HG03039 (cell line): ENCODE measurements at regions not wholly inside any gene's neighbourhood (a gene's known extent, or its start where the extent isn't known, plus 50 kb on each side); places are given as distances from the start of the nearest gene placed in this dataset.
A peak's percentile ranks its signal among the peaks of the same experiment; 100 is the strongest.

Source experiments
- ATAC-seq: cut with Tn5 transposase; IDR thresholded peaks from one replicate; pipeline ENCODE4 v1.9.1; 2021; ENCODE audit warnings: mild to moderate bottlenecking, moderate library complexity; ENCODE audit not compliant: unreplicated experiment

DNA sequence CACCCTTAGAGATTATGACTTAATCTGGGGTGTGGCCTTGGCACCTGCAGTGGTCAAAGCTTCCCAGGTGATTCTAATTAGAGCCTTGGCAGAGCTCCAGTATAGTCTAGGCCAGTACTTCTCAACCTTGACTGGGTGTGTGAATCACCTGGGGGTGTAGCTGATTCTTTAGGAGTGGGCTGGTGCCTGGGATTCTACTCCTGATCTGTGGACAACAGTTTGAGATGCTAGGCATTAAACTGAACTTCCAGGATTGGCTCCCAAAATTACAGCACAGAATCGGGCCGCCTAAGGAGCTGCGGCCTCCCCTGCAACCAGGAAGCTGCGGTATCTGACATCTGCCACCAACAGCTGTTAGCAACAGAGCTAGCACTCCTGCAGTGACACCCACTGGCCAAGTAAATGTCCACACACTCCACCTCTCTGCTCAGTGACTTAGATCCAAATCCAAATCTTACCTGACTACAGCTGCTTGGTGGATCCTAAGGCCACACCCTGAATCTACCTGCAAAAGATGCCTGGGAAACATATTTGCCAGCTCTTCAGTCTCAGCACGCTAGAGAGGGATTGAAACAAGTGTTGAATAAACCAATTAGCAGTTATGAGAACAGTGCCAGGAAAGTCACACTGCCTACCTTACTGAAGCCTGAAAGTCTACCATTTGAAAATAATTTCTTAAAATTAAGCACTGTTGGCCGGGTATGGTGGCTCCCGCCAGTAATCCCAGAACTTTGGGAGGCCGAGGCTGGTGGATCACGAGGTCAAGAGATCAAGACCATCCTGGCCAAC, 126.7 kb downstream of the UNC5CL start:
- peak; percentile 96 for ATAC-seq

DNA sequence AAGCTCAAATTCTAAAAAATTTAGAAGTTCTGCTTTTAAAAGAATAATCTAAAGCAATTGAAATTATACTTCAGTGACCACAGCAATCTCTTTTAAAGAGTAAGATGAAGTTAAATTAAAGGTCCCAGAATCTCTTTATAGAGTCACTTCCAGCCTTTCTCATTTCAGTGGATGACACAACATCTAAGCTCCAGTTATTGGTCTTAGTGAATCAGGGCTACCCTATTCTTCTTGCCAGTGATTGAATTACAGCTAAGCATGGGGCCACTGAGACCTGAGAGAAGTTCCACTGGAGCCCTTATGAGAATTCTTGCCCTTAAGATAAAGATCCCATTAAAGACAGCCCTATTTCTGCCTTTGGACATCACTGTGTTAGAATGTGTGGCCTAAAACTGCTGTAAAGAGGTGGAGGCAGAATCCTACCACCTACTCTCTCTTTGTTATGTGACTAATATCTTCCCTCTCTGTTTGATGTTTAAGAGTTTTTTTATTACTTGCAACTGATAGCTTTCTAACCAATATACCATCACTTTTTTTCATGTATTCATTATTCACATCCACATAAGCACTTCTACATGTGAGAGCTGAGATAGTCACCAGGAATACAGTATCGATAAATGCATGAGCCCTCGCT, 128.6 kb downstream of the UNC5CL start:
- ATAC-seq = no peak

DNA sequence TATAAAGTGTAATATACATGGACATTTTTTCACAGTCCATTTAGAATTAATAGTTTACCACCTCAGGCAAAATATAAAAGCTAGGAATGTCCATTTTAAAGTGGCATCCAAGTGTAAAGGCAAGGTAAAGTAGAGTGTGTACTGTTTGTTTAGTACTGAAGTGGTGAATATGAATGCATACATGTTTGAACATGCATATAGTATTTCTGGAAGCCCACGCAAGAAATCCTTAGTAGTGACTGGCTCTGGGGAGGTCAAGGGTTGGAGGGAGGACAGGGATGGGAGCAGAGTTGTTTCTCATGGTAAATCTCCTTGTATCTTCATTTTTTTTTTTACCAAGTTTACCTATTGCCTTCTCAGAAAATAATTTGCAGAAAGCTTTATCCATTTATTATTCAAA, 129.2 kb downstream of the UNC5CL start:
- ATAC-seq = no peak

DNA sequence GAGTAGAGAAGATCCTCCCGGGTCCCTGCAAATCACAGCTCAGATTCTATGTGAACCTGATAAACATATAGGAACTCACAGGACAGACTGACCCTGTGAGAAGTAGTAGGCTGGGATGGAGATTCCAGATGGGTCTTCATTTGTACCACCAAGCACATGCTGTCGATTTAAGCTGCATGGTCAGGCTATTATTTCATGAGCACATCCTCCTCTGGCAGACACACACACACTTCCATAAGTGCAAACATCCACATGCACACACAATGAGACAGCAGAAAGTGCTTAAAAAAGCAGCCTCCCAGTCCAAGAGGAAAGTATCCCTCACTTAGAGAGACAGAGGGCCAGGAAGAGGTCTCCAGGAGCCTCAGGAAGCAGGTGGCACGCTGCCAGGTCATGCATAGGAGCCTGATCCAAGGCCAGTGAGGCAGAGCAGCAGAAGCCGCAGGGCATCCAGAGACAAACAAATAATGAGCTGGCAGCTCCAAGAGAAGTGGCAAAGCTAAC, 131.8 kb downstream of the UNC5CL start:
- no peak for ATAC-seq

DNA sequence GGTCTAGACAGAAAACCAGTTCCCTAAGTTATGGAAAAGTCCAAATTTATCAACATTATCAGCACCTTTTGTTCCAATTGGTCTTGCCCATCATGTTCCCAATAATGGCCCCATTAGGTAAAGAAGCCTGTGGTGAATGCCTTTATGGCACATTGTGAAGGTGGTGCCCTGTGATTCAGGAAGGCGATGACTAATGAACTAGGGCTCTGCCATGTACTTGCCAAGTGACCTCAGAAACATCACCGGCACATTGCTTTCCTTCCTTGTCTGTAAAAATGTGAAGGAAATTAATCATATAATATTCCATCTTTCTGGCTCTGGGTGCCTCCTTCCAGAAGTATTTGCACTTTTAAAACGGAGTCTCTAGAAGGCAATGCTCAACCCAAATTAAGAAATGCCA, 132.3 kb downstream of the UNC5CL start:
- no peak for ATAC-seq

DNA sequence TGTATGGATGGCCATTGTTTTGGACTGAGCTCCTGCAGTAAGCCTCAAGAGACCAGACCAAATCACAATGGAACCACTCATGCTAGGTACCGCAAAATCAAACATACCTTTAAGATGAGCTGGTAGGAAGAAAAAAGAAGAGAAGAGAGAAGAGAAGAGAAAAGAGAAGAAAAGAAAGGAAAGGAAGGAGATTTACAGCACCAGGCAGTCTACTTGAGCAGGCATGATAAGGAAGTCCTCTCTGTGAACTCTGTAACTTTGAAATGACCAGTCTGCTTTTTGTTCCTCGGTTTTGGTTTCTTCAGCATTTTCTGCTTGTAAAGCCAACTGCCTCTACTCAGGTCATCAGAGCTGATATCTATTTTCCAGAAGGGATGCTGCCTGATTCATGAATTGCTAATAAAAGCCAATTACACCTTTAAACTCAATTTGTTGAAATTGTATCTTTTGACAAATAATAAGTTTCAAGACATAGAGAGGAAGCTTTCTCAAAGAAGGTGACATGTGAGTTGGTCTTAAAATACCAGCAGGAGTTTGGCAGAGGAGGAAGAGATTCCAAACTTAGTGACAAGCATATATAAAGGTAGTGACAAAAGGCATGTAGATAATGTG, 134.3 kb downstream of the UNC5CL start:
- ATAC-seq = no peak

DNA sequence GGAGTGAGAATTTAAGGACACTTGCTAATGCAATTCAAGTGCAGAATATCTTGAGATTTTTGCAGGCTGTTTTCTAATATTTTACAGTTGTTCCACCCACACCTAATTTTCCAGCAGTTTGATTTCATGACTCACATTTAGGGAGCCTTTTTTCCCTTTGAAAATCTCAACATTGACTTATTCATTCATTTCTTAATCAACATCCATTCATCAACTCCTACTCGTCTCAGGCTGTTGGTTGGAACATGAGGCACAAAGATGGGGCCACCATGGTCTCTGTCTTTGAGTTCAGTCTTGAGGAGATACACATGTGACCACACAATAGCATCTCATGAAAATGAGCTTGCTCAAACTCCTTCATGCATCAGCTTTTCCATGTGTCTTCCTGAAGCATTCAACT, 135.6 kb downstream of the UNC5CL start:
- no peak for ATAC-seq

DNA sequence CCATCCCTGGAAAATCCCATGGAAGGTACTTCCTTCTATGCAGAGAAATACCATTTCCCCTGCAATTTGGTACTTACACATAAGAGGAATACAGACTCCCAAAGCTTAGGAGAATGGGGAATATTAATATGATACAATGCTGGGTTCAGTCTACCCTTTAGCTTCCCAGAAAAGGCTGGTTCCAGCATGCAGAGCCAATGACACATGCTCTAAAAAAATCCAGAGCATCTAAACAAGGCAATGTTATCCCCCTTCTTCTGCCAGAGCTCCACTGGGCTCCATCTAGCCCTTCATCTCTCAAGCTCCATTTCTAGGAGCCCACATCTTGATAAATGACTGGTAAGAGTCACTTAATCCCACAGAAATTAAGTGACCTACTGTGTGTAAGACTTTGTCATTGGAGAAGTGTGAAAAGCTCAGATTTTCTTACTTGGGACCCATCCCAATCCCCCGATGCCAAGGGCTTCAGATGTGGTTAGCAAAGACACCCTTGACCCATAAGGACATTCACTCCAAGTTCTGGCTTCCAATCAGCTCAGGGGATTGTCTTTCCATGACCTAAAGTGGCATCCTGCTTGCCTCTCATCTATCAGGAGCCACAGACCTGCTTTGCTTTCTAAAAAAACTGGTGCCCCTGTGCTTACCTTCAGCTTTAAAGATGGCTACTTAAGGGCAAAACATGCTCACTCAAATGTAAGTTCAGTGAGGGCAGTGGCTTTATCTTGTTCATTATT, 137.5 kb downstream of the UNC5CL start:
- ATAC-seq = no peak

DNA sequence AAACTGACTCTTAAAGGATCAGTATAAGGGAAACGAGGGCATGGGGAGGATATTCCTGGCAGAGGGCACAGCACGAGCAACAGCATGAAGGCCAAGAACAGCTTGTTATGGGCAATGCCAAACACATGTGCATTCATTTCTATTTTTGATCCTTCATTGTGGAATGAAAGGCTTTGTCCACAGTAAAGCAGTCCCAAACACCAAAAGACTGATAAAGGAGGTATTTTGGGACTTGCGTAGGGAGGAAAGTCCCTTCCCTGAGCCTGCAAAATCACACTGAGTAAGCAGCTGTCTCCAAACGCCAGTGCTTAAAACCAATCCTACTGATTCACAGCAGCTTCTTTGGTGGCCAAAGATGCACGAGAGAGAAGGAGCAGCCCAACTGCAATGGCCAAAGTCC, 138.2 kb downstream of the UNC5CL start:
- ATAC-seq = no peak

DNA sequence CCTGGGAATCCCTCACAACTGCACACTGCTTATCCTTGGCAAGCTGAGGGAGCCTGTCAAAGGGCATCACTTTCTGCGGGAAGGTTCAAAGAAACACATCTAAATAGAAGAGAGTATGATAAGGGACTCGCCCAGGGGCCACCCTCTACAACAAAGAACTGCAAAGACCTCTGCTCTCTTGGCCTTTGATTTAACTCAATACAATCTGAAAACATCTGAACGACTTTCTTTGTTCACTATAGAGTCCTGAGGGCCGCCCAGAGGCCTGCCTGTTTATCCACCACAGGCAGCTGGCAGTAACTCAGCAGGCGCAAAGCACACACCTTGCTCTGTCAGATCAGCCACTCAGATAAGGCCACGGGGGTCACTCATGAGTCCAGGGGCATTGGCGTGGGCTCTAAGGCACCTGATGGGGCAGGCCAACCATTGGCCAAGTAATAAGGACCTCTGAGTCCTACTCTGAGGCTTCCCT, 139.3 kb downstream of the UNC5CL start:
- ATAC-seq = no peak

DNA sequence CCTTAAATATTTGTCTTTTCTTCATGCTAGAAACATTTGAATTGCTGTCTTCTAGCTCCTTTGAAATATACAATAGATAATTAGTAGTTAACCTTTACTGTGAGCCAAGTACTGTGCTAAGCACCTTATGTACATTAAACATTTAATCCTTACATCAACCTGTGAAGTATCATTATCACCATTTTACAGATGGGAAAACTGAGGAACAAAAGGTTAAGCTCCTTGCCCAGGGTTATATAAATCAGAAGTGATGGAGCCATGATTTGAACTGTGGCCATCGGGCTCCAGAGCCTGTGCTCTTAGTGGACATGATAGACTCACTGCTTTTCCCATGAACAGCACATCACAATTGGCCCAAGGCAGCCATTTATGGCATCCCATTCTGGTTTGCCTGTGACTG, 140.9 kb downstream of the UNC5CL start:
- no peak for ATAC-seq

DNA sequence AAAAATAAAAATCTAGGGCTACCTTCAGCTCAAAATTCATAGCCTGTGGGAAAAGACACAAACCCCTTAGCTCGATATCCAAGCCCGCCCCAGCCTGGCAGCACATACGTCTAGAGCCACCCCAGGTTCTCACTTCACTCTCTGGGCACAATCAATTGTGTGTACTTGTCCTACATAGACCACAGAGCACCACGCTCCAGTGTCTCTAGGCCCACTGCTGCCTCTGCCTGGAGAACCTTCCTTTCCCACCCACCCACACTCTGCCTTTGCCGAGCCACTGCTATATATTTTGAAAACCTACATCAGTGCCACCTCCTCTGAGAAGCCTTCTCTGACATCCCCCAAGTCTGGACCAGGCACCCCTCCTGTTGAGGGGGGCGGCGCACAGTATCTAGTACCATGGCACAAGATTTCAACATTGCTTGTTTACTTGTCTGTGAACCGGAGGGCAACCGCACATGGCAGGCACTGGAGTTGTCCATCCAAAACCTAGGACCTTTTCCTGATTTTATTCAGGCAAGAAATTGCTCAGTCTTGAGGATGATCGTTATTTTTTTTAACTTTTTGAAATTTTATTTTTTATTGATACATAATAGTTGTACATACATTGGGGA, 141.5 kb downstream of the UNC5CL start:
- ATAC-seq = no peak

DNA sequence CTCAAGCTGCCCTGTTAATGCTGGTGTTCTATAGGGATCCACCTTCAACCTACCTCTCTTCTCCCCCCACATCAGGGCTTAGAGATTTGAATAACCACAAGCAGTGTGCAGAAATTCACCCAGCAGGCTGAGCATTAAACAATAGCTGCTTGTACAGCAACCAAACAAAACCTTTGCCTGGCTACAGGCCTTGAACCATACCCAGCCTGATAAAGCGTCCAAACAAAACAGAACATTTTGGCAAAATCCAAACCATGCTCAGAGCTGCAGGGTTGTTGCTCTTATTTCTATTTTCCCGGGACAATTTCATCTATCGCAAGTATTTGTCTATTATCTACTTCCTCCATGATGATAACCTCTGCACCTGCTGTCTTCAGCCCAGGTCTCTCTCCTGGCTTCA, 142.3 kb downstream of the UNC5CL start:
- ATAC-seq = no peak

DNA sequence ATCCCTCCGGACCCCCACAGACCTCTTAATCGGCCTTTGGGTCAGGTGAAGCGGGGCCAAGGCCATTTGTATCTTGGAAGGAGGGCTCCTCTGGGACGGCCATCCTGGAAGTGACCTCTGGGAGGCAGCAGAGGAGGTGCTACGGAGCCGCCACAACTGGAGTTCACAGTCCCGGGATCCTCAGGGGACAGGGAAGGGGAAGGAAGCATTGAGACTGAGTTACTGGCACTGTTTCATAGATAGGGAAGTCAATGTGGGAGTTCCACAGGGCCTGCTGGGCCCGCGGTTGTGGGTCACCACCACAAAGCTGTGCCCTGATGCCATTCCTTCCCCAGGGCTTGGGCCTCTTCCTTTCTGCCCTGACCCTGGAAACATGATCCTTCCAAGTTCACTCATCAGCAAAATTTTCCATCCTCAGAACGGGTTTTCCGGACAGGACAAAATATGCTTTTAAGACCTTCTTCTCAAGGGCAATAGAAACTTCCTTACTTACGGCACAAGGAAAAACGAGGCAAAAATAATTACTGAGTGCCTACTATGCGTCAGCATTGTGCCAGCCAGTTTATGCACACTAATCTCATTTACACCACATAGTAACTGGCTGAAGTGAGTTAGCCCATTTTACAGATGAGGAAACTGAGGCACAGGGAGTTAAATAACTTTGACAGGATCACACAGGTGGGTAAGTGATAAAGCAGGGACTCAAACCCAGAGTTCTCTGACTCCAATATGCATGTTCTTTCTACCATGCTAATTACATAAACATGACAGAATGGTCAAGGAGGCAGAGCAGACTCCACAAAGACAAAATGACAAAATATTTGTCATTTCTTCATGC, 143.8 kb downstream of the UNC5CL start:
- no peak for ATAC-seq

DNA sequence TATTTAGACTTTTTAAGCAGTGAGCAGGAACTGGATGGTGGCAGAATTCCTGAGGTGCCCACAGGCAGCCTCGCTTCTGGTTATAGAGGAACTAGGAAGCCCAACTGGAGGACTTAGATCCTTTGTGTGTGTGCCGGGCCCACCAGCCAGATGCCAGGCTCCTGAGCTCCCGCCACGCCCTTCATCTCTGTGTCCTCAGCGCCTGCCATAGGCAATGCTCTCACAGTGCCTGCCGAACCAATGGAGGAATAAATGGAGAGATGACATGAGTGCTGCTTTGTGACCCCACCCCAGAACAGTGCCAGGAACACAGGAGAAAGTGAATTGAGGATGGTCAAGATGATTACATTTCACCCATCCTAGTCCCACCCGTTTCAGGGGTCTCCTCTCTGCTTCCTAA, 146.0 kb downstream of the UNC5CL start:
- ATAC-seq = no peak

DNA sequence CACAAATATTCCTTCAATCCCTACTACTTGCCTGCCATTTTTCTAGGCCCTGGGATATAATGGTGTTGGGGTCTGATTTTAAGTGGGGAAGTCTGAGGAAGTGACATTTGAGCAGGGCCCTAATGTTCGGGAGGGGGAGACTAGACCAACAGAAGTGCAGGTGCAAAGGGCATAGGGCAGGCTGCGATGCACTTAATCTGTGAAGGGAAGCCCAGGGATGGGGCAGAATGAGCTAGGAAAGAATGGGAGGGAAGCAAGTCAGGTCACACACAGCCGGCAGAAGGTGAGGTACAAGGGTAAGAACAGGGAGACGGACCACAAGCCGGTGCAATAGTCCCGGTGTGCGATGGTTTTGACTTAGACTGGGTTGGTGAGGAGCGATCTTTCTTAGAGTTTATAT, 146.8 kb downstream of the UNC5CL start:
- no peak for ATAC-seq

DNA sequence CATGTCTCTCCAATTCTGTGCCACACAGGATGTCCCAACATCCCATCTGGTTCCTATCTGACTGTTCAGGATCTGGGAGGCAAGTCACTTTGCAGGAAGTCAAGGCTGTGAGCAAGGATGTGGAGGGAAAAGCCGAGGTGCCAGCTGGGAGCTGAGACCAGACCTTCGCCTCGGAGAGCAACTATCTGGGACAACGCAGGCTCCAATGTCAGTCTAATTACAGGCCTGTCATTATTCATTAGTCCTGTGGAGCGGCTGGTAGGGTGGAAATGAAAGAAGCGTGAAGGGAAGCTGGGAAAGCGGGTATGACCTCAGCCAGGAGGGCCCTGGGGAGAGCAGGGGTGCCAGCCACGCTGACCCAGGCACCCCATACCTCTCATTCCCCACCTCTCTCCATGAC, 147.3 kb downstream of the UNC5CL start:
- no peak for ATAC-seq

DNA sequence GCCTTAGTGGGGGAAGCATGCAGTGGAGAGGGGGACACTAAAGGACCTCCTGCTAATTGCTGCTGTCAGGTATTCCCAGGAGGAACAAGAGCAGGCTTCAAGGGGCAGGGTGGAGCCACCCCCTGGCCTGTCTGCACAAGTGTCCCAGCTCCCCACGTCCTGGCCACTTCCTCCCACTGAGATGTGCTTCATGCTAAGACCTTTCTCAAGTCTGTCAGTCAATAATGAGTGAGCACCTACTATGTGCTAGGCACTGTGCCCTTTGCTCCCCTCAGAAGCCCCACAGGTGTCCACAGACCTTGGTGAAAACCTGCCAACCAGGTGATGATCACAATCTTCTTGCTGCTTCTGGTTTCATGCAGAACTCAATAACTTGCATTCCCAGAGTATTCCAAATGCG, 147.9 kb downstream of the UNC5CL start:
- no peak for ATAC-seq

DNA sequence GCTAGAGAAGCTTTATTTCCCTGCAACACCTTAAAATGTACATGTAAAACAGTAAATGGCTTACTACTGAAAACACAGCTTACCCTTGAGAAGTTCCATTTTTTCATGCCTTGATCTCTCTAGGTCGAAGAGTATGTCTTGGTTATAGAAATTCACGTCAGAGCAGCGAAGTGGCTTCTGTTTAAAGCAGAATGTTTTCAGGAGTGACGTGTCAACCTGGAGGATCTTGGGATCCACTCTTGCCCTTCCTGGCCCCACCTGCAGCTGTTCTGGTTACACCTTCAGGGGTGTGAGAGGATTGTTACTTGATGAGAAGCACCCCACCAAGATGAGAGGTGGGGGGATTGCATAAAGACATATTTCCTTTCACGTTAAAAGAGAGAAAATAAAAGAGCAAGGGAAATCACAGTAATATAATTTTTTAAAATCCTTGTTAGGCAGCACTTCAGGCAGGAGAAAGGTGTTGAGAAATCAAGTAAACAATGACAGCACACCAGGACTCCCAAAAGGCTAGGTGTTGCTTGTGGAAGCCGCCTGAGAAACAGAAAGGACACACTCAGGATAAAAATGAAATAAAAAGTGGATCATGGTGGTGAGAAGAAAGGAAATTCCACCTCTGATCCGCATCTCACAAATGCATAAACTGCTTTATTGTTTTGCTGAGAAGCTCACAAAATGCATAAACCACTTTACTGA, 149.7 kb downstream of the UNC5CL start:
- no peak for ATAC-seq
